ENCODE measurements at regions not wholly inside any gene's neighbourhood (a gene's known extent, or its start where the extent isn't known, plus 50 kb on each side); places are given as distances from the start of the nearest gene placed in this dataset.

GRCh38 chr6:170212051-170212756 is 78.7 kb downstream of the DLL1 start:
- TF ChIP-seq POLR2A (IDR thresholded peaks at IDR 0.05) (no peak), CTCF (IDR thresholded peaks at IDR 0.05) (no peak)
